Stimulated activated CD8-positive, alpha-beta memory T cell treated with anti-CD3 and anti-CD28 coated beads, Interleukin-4, amount 100 ng/mL, for 24 hours (primary cell): ENCODE measurements at regions not wholly inside any gene's neighbourhood (a gene's known extent, or its start where the extent isn't known, plus 50 kb on each side); places are given as distances from the start of the nearest gene placed in this dataset.
"Not testable (repeated sequence)": the region's sequence is repeated elsewhere in the genome, so short reads cannot be mapped to it uniquely, and the experiment has no call there.

Experiments
- DNase-seq: peaks from one replicate; pipeline ENCODE4 v3.0.0-alpha.2; 2020; ENCODE audit warnings: low read depth

DNA sequence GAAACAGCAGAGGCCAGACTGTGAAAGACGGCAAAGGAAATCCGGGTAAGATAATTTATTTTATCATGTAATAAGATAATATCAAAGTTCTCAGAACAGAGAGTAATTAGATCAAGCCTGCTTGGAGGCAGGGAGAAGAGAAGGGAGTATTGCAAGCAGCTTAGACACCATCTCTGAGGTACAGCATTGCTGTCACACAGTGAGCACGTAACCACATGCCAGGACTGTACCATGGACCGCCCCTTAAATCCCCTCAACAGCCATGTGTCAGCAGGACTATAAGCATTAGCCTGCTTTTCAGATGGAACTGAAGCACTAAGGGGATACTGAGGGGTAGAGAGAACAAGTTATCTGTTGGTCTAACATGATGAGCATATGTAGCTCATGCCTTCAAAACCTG, 141.5 kb downstream of the C6orf118 start:
- DNase-seq: no peak

DNA sequence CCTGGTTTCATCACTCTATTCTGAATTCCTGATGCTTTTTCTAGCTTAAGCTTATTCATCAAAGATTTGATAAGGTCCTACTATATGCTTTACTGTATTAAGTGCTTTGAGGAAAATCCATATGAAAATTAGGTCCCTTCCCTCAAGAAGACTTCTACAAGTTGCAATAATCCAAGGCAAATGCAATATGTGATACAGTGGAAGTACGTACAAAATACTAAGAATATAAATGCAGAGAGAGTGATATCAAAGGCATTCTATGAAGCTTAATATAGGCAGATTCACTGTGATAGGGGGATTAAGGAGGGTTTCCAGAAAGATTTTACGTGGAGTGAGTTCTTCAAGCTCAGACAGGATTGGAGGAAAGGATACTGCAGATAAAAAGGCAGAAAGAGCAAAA, 142.1 kb downstream of the C6orf118 start:
- DNase-seq: no peak

- no peak for DNase-seq
These were observed 145.9 kb downstream of the C6orf118 start for GRCh38 chr6:165163519-165163918.

GRCh38 chr6:165159460-165159859, 149.9 kb downstream of the C6orf118 start:
- no peak for DNase-seq

GRCh38 chr6:165146456-165146855, 162.9 kb downstream of the C6orf118 start:
- no peak for DNase-seq

- DNase-seq: no peak
These were observed 173.5 kb downstream of the C6orf118 start for GRCh38 chr6:165135889-165136288.

- DNase-seq: no peak
These were observed 180.3 kb downstream of the C6orf118 start for GRCh38 chr6:165129086-165129485.

GRCh38 chr6:165127743-165128142, 181.7 kb downstream of the C6orf118 start:
- DNase-seq: not testable (repeated sequence)

GRCh38 chr6:165124681-165125080, 184.7 kb downstream of the C6orf118 start:
- DNase-seq: not testable (repeated sequence)

GRCh38 chr6:165119231-165120020, 190.0 kb downstream of the C6orf118 start:
- no peak for DNase-seq

DNA sequence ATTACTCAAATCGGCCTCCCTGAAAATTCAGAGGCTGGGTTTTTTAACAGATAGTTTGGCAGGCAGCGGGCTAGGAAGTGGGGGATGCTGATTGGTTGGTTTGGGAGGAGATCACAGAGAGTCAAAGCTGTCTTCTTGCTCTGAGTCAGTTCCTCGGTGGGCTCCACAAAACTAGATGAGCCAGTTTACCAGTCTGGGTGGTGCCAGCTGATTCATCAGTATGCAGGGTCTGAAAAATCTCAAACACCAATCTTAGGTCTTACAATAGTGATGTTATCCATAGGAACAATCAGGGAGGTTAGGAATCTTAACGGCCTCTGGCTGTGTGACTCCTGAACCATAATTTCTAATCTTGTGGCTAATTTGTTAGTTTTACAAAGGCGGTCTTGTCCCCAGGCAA, 190.7 kb downstream of the C6orf118 start:
- DNase-seq: no peak

DNA sequence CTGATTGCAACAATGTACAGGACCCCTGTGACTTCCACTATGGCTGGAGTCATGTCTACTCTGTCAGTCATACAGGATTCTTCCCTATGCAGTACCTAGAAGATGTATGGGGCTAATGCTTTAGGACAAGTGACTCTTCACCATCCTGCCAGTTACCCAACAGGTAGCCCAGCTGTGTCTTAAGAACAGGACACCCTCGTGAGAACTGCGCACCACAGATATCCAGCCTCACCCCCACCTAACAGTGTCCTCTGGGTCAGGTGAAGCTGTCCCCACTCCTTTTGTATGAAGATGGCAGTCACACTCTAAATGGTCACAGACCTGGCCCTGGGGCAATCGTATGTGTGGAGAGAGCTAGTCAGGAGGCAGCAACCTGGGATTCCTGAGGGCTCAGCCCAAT, 191.6 kb downstream of the C6orf118 start:
- DNase-seq: no peak

DNA sequence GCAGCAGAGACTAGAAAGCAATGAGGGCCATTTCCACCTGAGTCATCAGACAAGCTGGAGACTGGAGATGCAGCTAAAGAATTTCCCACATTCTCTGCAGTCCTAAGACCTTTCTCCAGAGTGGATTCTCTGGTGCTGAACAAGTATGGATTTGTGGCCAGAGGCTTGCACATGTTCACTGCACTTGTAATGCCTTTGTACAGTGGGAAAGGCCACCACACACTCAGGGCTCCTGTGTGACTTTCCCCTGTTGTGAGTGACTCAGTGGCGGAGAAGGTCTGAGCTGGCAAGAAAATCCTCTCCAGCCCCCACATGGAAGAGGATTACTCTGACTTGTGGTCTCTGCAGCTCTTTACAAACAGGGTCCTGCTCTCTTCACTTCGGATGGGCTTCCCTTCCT, 192.3 kb downstream of the C6orf118 start:
- DNase-seq: no peak

- no peak for DNase-seq
These were observed 198.5 kb downstream of the C6orf118 start for GRCh38 chr6:165110860-165111259.

GRCh38 chr6:165109011-165109410, 200.4 kb downstream of the C6orf118 start:
- no peak for DNase-seq

DNA sequence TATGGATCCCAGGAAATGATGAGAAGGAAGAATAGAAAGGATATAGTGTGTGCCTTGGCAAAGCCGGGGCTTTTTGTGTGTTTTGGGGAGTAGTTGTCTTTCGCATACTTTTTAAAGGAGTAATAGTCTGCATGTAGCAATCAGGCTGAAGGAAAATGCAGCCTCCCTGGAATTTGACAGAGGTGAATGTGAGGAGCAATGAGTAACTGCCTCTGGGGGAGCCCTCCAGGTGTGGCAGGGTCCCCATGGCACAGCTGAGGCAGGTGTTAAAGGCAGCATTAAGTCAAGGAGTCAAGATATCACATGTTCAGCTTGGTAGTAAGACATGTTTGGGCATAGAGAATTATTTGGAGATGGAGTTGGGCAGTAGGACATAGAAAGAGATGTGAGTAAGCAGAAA, 203.1 kb downstream of the C6orf118 start:
- DNase-seq: no peak

- no peak for DNase-seq
These were observed 211.2 kb downstream of the C6orf118 start for GRCh38 chr6:165098165-165098564.

DNA sequence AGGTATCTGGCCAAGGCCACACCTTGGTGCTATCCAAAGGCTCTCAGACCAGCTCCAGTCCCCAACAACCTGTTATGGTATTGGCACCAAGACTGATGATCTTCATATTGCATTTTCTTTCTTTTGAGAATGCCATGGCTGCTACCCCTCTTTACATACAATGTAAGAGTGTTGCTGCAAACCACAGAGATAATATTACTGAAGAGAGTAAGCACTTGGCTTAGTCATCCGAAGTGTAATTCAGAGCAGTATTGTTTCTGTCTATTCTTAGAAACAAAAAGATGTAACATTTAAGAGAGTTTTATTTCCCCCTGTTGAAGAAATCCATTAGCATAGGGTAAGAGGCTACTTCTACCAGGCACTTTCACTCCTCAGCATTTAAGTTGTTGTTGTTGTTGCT, 212.5 kb downstream of the C6orf118 start:
- DNase-seq: no peak

- no peak for DNase-seq
These were observed 213.2 kb downstream of the C6orf118 start for GRCh38 chr6:165096209-165096608.

DNA sequence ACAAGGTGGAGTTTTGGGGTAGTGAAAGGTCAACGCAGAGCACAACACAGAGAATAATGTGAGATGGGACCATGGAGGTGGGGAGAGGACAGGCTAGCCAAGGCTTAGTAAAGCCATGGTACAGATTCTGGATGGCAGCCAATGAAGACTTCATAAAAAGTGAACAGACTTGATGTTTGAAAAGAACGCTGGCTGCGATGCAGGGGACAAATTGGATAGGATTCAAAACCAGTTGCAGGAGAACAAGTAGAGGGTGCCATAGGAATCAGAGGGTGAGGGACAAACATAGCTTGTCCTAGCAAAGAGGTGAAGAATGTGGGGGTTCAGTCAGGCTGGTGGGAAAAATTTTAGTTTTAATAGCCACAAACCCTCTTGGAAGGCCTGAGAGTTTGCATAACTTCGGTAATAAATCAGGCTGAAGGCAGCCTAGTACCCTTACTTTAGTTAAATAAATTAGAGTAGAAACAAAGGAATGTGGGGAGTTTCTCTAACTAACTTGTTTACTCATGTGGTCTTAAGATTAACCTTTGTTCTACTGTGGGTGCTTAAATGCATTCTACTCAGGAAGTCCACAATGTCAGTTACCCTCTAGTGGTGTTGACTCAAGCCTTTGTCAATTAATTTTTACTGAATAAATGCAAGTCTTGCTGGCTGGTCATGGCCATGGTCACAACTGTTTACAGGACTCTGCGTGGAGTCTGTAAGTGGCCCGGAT, 216.4 kb downstream of the C6orf118 start:
- no peak for DNase-seq

- no peak for DNase-seq
These were observed 218.2 kb downstream of the C6orf118 start for GRCh38 chr6:165091121-165091785.

DNA sequence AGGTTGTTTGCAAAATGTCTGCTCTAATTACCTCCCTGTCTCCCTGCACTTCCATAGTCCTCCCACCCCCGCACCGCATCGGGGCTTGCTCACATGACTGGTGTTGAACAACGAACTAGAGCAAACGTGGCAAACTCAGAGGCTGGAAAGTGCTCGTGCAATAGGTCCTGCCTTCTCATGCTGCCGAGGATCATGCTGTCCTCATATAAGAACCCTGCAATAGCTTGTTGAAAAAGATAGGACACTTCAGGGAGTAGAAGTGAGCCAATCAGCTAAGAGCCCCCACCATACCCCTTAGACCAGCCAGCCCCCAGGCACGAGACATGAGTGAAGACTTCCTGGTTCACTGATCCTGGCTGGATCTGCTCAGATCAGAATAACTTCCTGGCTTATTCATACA, 219.2 kb downstream of the C6orf118 start:
- no peak for DNase-seq

- no peak for DNase-seq
These were observed 222.6 kb downstream of the C6orf118 start for GRCh38 chr6:165086814-165087213.
